ENCODE measurements at regions not wholly inside any gene's neighbourhood (a gene's known extent, or its start where the extent isn't known, plus 50 kb on each side); places are given as distances from the start of the nearest gene placed in this dataset.
A peak's percentile ranks its signal among the peaks of the same experiment; 100 is the strongest.
"Not testable (repeated sequence)": the region's sequence is repeated elsewhere in the genome, so short reads cannot be mapped to it uniquely, and the experiment has no call there.

- no peak overlapping the region for H3K27ac ChIP-seq
- ATAC-seq: peak; percentile 62
- H3K4me3 ChIP-seq: no peak overlapping the region
- H3K4me1 ChIP-seq: no peaks in the 10 kb centered on the region
- WGBS, 2 donors (ENCODE audit: low coverage in 1 of 2): 39 to 52% methylated on average over 10 of the region's 10 CpGs
- H3K9me3 ChIP-seq: no peaks in the 10 kb centered on the region
- H3K36me3 ChIP-seq: no peaks in the 10 kb centered on the region
- TF ChIP-seq CTCF (IDR thresholded peaks at IDR 0.05) (no peak), EP300 (IDR thresholded peaks at IDR 0.05) (no peak), POLR2AphosphoS5 (IDR thresholded peaks at IDR 0.05) (no peak), POLR2A (IDR thresholded peaks at IDR 0.05) (no peak)
- peaks cover 58% of the 10 kb centered on the region for H3K27me3 ChIP-seq
Observed at GRCh38 chr21:31801551-31802219, 69.8 kb upstream of the SCAF4 start.

- WGBS, 2 donors (ENCODE audit: low coverage in 1 of 2): 44 to 59% methylated on average over 11 to 14 of the region's 15 CpGs
- Histone ChIP-seq H3K4me3 (no peak overlapping the region), H3K4me1 (no peaks in the 10 kb centered on the region), H3K36me3 (no peaks in the 10 kb centered on the region), H3K9me3 (no peaks in the 10 kb centered on the region), H3K27me3 (peaks cover 62% of the 10 kb centered on the region), H3K27ac (no peak overlapping the region)
- ATAC-seq: no peak
- TF ChIP-seq EP300 (IDR thresholded peaks at IDR 0.05) (no peak), POLR2A (IDR thresholded peaks at IDR 0.05) (no peak), POLR2AphosphoS5 (IDR thresholded peaks at IDR 0.05) (no peak)
Observed at GRCh38 chr21:31798842-31799704, 67.2 kb upstream of the SCAF4 start.

GRCh38 chr21:31795992-31796391 lies 64.1 kb upstream of the SCAF4 start:
- no peak overlapping the region for H3K4me3 ChIP-seq
- TF ChIP-seq CTCF (IDR thresholded peaks at IDR 0.05) (no peak), POLR2A (IDR thresholded peaks at IDR 0.05) (no peak), EP300 (IDR thresholded peaks at IDR 0.05) (no peak), POLR2AphosphoS5 (IDR thresholded peaks at IDR 0.05) (no peak)
- H3K4me1 ChIP-seq: no peaks in the 10 kb centered on the region
- no peaks in the 10 kb centered on the region for H3K36me3 ChIP-seq
- peak; percentile 82 for ATAC-seq
- no peak overlapping the region for H3K27ac ChIP-seq
- H3K9me3 ChIP-seq: no peaks in the 10 kb centered on the region
- WGBS, 2 donors (ENCODE audit: low coverage in 1 of 2): 43 to 65% methylated on average over 3 of the region's 3 CpGs
- peaks cover 34% of the 10 kb centered on the region for H3K27me3 ChIP-seq

- H3K27ac ChIP-seq, H3K9me3 ChIP-seq, ATAC-seq, H3K27me3 ChIP-seq, H3K4me1 ChIP-seq, H3K36me3 ChIP-seq, H3K4me3 ChIP-seq: not testable (repeated sequence)
- WGBS, 2 donors (ENCODE audit: low coverage in 1 of 2): 96 to 100% methylated on average over 3 to 5 of the region's 5 CpGs
Observed at GRCh38 chr21:31790420-31790819, 58.5 kb upstream of the SCAF4 start.

GRCh38 chr21:31788581-31788980 lies 56.7 kb upstream of the SCAF4 start:
- no peak overlapping the region for H3K27ac ChIP-seq
- TF ChIP-seq CTCF (IDR thresholded peaks at IDR 0.05) (no peak), POLR2AphosphoS5 (IDR thresholded peaks at IDR 0.05) (no peak), EP300 (IDR thresholded peaks at IDR 0.05) (no peak), POLR2A (IDR thresholded peaks at IDR 0.05) (no peak)
- H3K9me3 ChIP-seq: no peaks in the 10 kb centered on the region
- no peak overlapping the region for H3K4me3 ChIP-seq
- no peak for ATAC-seq
- no peaks in the 10 kb centered on the region for H3K27me3 ChIP-seq
- no peaks in the 10 kb centered on the region for H3K36me3 ChIP-seq
- 92 to 100% methylated on average over 4 of the region's 4 CpGs for WGBS, 2 donors (ENCODE audit: low coverage in 1 of 2)
- H3K4me1 ChIP-seq: peaks cover 0 to 8% (median 0%) of the 10 kb centered on the region in 3 donors

- H3K4me1 ChIP-seq: not testable (repeated sequence)
Observed at GRCh38 chr21:31787691-31788090, 55.8 kb upstream of the SCAF4 start.

More at GRCh38 chr21:31787691-31788090, 55.8 kb upstream of the SCAF4 start:
- H3K4me3 ChIP-seq, H3K27me3 ChIP-seq, H3K36me3 ChIP-seq, H3K27ac ChIP-seq, ATAC-seq, H3K9me3 ChIP-seq: not testable (repeated sequence)
- 84 to 91% methylated on average over 4 to 5 of the region's 7 CpGs for WGBS, 2 donors (ENCODE audit: low coverage in 1 of 2)

Measured in gastroesophageal sphincter (tissue), 4 donors.